ENCODE measurements at regions not wholly inside any gene's neighbourhood (a gene's known extent, or its start where the extent isn't known, plus 50 kb on each side); places are given as distances from the start of the nearest gene placed in this dataset.

GRCh38 chr3:193847402-193847801 is 254.4 kb downstream of the OPA1 start:
- DNase-seq = peak; percentile 75 to 86
- Histone ChIP-seq H3K27ac (ENCODE audit: low read length) (peak overlapping the region; percentile 79), H3K27me3 (ENCODE audit: control insufficient read depth, insufficient read depth, low read length) (no peaks in the 10 kb centered on the region), H3K4me3 (ENCODE audit: low read length) (no peak overlapping the region), H3K4me1 (ENCODE audit: control insufficient read depth, insufficient read depth, low read length) (peaks cover 59% of the 10 kb centered on the region), H3K9me3 (ENCODE audit: control insufficient read depth, low read depth, low read length) (no peaks in the 10 kb centered on the region), H3K36me3 (ENCODE audit: control insufficient read depth, insufficient read depth, low read length) (no peaks in the 10 kb centered on the region)
- no CpG with 5 or more reads among the region's 6 CpGs for WGBS (ENCODE audit: insufficient coverage, low lambda C conversion rate)

DNA sequence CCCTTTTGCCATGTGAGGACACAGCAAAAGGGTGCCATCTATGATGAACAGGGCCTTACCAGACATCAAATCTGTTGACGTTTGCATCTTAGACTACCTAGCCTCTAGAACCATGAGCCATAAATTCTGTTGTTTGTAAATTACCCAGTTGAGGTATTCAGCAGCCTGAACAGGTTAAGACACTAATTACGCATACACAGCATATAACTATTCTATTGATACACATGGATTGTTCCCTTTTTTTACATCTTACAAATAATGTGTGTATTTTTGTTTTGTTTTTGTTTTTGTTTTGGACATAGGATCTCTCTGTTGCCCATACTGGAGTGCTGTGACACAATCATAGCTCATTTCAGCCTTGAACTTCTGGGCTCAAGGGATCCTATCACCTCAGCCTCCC is 255.5 kb downstream of the OPA1 start:
- Histone ChIP-seq H3K9me3 (ENCODE audit: control insufficient read depth, low read depth, low read length) (no peaks in the 10 kb centered on the region), H3K4me1 (ENCODE audit: control insufficient read depth, insufficient read depth, low read length) (peaks cover 56% of the 10 kb centered on the region)
- WGBS (ENCODE audit: insufficient coverage, low lambda C conversion rate) = no CpG with 5 or more reads among the region's 2 CpGs

GRCh38 chr3:193850084-193850619 is 257.1 kb downstream of the OPA1 start:
- Histone ChIP-seq H3K27ac (ENCODE audit: low read length) (no peak overlapping the region), H3K4me1 (ENCODE audit: control insufficient read depth, insufficient read depth, low read length) (peaks cover 47% of the 10 kb centered on the region), H3K27me3 (ENCODE audit: control insufficient read depth, insufficient read depth, low read length) (no peaks in the 10 kb centered on the region), H3K4me3 (ENCODE audit: low read length) (no peak overlapping the region), H3K36me3 (ENCODE audit: control insufficient read depth, insufficient read depth, low read length) (no peaks in the 10 kb centered on the region), H3K9me3 (ENCODE audit: control insufficient read depth, low read depth, low read length) (no peaks in the 10 kb centered on the region)
- no CpG with 5 or more reads among the region's 5 CpGs for WGBS (ENCODE audit: insufficient coverage, low lambda C conversion rate)
- DNase-seq = no peak

More for the DNA sequence above, 255.5 kb downstream of the OPA1 start:
- Histone ChIP-seq H3K27ac (ENCODE audit: low read length) (no peak overlapping the region), H3K4me3 (ENCODE audit: low read length) (no peak overlapping the region), H3K36me3 (ENCODE audit: control insufficient read depth, insufficient read depth, low read length) (no peaks in the 10 kb centered on the region), H3K27me3 (ENCODE audit: control insufficient read depth, insufficient read depth, low read length) (no peaks in the 10 kb centered on the region)
- no peak for DNase-seq

DNA sequence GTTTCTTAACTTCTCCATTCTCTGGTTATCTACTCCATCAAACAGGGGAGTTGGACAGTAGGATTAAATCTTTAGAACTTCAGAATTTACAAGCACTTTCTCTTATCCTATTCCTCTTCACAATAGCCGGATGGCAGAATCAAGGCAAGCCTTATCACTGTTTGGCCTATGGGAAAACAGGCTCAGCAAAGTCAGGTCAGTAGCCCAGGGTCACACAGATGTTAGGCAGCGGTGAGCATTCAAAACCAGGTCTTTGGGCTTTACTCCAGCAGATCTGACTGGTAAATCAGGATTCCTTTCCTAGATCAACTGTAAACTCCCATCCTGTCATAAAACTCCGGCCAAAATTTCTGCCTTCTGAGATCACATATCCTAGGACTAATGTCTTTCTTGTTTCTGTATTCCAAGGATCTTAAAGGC is 258.4 kb downstream of the OPA1 start:
- H3K27ac ChIP-seq (ENCODE audit: low read length) = no peak overlapping the region
- H3K27me3 ChIP-seq (ENCODE audit: control insufficient read depth, insufficient read depth, low read length) = no peaks in the 10 kb centered on the region
- DNase-seq = no peak
- H3K4me3 ChIP-seq (ENCODE audit: low read length) = no peak overlapping the region
- WGBS (ENCODE audit: insufficient coverage, low lambda C conversion rate) = no CpG with 5 or more reads among the region's 3 CpGs
- no peaks in the 10 kb centered on the region for H3K36me3 ChIP-seq (ENCODE audit: control insufficient read depth, insufficient read depth, low read length)
- H3K4me1 ChIP-seq (ENCODE audit: control insufficient read depth, insufficient read depth, low read length) = peaks cover 34% of the 10 kb centered on the region
- no peaks in the 10 kb centered on the region for H3K9me3 ChIP-seq (ENCODE audit: control insufficient read depth, low read depth, low read length)

GRCh38 chr3:193851941-193852674 is 259.1 kb downstream of the OPA1 start:
- Histone ChIP-seq H3K36me3 (ENCODE audit: control insufficient read depth, insufficient read depth, low read length) (no peaks in the 10 kb centered on the region), H3K27ac (ENCODE audit: low read length) (no peak overlapping the region)
- WGBS (ENCODE audit: insufficient coverage, low lambda C conversion rate) = 60% methylated on average over 1 of the region's 13 CpGs

DNA sequence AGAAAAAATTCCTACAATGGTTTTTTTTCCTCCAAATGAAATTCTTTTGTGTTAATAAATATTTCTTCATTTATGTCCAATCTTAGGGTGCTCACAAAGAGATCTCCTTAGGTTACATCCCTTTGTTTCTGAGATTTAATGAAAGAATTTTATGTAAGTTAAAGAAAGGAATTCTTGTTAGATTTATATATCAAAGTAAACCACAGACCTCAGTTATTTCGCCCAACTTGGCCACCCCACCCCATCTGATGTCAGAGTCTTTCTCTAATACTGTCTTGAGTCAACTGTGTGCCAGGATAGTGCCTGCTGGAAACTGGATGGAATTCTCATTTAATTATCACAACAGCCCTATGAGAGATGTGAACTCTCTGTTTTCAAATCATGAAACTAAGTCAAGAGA is 259.9 kb downstream of the OPA1 start:
- Histone ChIP-seq H3K4me3 (ENCODE audit: low read length) (no peak overlapping the region), H3K27me3 (ENCODE audit: control insufficient read depth, insufficient read depth, low read length) (no peaks in the 10 kb centered on the region), H3K27ac (ENCODE audit: low read length) (peak overlapping the region; percentile 78), H3K4me1 (ENCODE audit: control insufficient read depth, insufficient read depth, low read length) (peaks cover 19% of the 10 kb centered on the region), H3K36me3 (ENCODE audit: control insufficient read depth, insufficient read depth, low read length) (no peaks in the 10 kb centered on the region), H3K9me3 (ENCODE audit: control insufficient read depth, low read depth, low read length) (no peaks in the 10 kb centered on the region)
- no peak for DNase-seq
- no CpG with 5 or more reads among the region's 1 CpG for whole genome bisulfite sequencing (ENCODE audit: insufficient coverage, low lambda C conversion rate)

More at GRCh38 chr3:193851941-193852674, 259.1 kb downstream of the OPA1 start:
- DNase-seq = no peak
- Histone ChIP-seq H3K27me3 (ENCODE audit: control insufficient read depth, insufficient read depth, low read length) (no peaks in the 10 kb centered on the region), H3K4me3 (ENCODE audit: low read length) (no peak overlapping the region), H3K9me3 (ENCODE audit: control insufficient read depth, low read depth, low read length) (no peaks in the 10 kb centered on the region), H3K4me1 (ENCODE audit: control insufficient read depth, insufficient read depth, low read length) (peaks cover 27% of the 10 kb centered on the region)

DNA sequence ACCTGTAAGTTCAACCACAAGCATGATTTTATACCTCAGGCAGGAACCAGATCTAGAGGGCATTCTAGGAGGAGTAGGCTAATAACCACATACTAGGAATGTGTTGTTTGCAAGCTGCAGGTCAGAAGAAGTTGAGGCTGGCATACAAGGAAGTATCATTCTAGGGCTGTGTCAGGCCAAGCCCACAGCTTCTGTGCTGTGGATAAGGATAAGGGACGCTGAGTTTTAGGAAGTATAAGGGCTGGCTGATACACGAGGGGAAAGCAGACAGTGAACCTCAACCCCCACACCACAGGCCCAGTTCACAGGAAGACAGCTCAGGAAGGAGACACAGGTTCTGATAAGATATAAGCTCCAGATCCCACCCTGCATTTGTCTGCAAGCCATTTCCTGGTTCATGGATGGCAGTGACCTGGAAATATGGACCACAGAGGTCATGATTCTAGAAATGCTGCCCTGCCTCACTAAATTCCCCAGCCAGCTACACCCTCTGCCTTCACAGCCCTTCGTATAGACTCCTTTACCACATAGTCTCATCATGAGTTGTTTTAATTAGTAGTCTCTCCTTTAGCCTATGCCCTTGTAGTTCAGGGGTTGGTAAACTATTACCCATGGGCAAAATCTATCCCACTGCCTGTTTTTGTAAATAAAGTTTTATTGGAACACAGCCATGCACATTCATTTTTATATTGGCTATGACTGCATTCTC is 260.7 kb downstream of the OPA1 start:
- Histone ChIP-seq H3K4me3 (ENCODE audit: low read length) (no peak overlapping the region), H3K27ac (ENCODE audit: low read length) (peak overlapping the region; percentile 78), H3K9me3 (ENCODE audit: control insufficient read depth, low read depth, low read length) (no peaks in the 10 kb centered on the region), H3K27me3 (ENCODE audit: control insufficient read depth, insufficient read depth, low read length) (no peaks in the 10 kb centered on the region), H3K4me1 (ENCODE audit: control insufficient read depth, insufficient read depth, low read length) (peaks cover 19% of the 10 kb centered on the region), H3K36me3 (ENCODE audit: control insufficient read depth, insufficient read depth, low read length) (no peaks in the 10 kb centered on the region)
- no CpG with 5 or more reads among the region's 3 CpGs for WGBS (ENCODE audit: insufficient coverage, low lambda C conversion rate)
- DNase-seq = peak; percentile 47 to 80

GRCh38 chr3:193857996-193858395 is 265.0 kb downstream of the OPA1 start:
- H3K27ac ChIP-seq (ENCODE audit: low read length) = no peak overlapping the region

DNA sequence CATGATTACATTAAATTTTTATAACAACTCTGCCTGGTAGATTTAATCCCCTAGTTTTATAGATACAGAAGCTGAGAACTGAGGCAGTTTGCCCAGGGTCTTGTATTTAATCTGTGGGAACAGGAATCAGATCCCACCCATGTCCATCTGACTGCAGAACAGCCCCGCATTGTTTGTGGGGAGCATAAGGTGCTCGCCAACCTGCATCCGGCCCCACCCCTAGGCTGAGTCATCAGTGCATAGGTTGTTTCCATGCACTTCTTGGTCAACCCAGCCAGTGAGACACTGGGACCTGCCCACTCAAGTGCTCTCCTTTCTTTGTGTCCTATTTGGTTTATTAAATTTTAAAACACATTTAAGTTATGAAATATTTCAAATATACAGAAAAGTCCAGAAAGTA is 266.2 kb downstream of the OPA1 start:
- Histone ChIP-seq H3K9me3 (ENCODE audit: control insufficient read depth, low read depth, low read length) (no peaks in the 10 kb centered on the region), H3K36me3 (ENCODE audit: control insufficient read depth, insufficient read depth, low read length) (no peaks in the 10 kb centered on the region), H3K27ac (ENCODE audit: low read length) (no peak overlapping the region), H3K27me3 (ENCODE audit: control insufficient read depth, insufficient read depth, low read length) (no peaks in the 10 kb centered on the region), H3K4me3 (ENCODE audit: low read length) (no peak overlapping the region), H3K4me1 (ENCODE audit: control insufficient read depth, insufficient read depth, low read length) (peaks cover 5% of the 10 kb centered on the region)
- DNase-seq = no peak
- no CpG with 5 or more reads among the region's 3 CpGs for WGBS (ENCODE audit: insufficient coverage, low lambda C conversion rate)

More at GRCh38 chr3:193857996-193858395, 265.0 kb downstream of the OPA1 start:
- H3K27me3 ChIP-seq (ENCODE audit: control insufficient read depth, insufficient read depth, low read length) = no peaks in the 10 kb centered on the region
- H3K9me3 ChIP-seq (ENCODE audit: control insufficient read depth, low read depth, low read length) = no peaks in the 10 kb centered on the region
- H3K4me1 ChIP-seq (ENCODE audit: control insufficient read depth, insufficient read depth, low read length) = peaks cover 15% of the 10 kb centered on the region
- H3K36me3 ChIP-seq (ENCODE audit: control insufficient read depth, insufficient read depth, low read length) = no peaks in the 10 kb centered on the region
- H3K4me3 ChIP-seq (ENCODE audit: low read length) = no peak overlapping the region
- no peak for DNase-seq
- no CpG with 5 or more reads among the region's 3 CpGs for WGBS (ENCODE audit: insufficient coverage, low lambda C conversion rate)

GRCh38 chr3:193861012-193861411 is 268.0 kb downstream of the OPA1 start:
- Histone ChIP-seq H3K4me3 (ENCODE audit: low read length) (no peak overlapping the region), H3K27ac (ENCODE audit: low read length) (no peak overlapping the region), H3K27me3 (ENCODE audit: control insufficient read depth, insufficient read depth, low read length) (no peaks in the 10 kb centered on the region), H3K4me1 (ENCODE audit: control insufficient read depth, insufficient read depth, low read length) (peaks cover 5% of the 10 kb centered on the region), H3K36me3 (ENCODE audit: control insufficient read depth, insufficient read depth, low read length) (no peaks in the 10 kb centered on the region), H3K9me3 (ENCODE audit: control insufficient read depth, low read depth, low read length) (no peaks in the 10 kb centered on the region)
- no CpG with 5 or more reads among the region's 2 CpGs for whole genome bisulfite sequencing (ENCODE audit: insufficient coverage, low lambda C conversion rate)
- DNase-seq = no peak

All from large intestine (tissue), 3 donors.